Stimulated activated CD4-positive, alpha-beta T cell treated with anti-CD3 and anti-CD28 coated beads, Interleukin-12 subunit alpha, Interleukin-12 subunit beta, amount 100 ng/mL, for 24 hours (primary cell): ENCODE measurements at regions not wholly inside any gene's neighbourhood (a gene's known extent, or its start where the extent isn't known, plus 50 kb on each side); places are given as distances from the start of the nearest gene placed in this dataset.
"Not testable (repeated sequence)": the region's sequence is repeated elsewhere in the genome, so short reads cannot be mapped to it uniquely, and the experiment has no call there.

ENCODE experiments used
- DNase-seq, 2 experiments: peaks; one replicate each; pipeline ENCODE4 v3.0.0-alpha.2; 2020; ENCODE audit warnings: low read depth in 2 of 2

DNA sequence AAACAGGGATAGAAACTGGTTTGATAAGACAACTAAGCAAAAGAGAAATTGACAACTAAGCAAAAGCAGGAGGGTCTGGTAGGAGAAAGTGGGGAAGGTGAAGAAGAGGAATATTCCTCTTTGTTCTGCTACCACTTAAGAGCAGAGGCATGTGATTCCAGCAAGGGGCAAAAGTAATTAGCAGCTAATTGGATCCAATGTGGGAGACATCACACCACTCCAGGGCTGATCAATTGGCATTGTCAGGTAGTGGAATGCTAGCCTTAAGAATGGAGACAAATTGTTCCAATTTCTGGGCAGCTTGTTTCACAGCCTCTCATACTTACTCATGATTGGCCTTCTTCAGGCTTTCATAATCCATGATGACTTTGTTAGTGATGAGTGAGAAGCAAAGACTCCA lies 547.1 kb upstream of the GCFC2 start:
- no peak for DNase-seq

- no peak for DNase-seq
Measured at GRCh38 chr2:76256458-76257088, 545.9 kb upstream of the GCFC2 start.

GRCh38 chr2:76252704-76253103 lies 542.0 kb upstream of the GCFC2 start:
- no peak for DNase-seq

DNA sequence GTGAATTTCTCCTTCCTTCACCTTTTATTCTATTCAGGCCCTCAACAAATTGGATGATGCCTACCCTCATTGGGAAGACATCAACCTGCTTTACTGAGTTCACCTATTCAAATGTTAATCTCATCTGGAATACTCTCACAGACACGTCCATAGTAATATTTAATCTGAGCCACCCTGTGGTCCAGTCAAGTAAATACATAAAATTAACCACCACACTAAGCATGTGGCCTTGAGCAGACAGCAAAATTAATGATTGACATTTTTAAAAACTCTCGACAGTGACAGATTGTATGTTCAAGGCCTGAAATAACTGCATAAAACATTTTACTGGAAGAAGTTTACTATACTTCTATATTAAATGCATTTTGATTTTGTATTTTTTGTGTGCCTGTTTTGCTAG lies 540.6 kb upstream of the GCFC2 start:
- DNase-seq, result no peak

GRCh38 chr2:76247006-76247405 lies 536.3 kb upstream of the GCFC2 start:
- DNase-seq, result no peak

DNA sequence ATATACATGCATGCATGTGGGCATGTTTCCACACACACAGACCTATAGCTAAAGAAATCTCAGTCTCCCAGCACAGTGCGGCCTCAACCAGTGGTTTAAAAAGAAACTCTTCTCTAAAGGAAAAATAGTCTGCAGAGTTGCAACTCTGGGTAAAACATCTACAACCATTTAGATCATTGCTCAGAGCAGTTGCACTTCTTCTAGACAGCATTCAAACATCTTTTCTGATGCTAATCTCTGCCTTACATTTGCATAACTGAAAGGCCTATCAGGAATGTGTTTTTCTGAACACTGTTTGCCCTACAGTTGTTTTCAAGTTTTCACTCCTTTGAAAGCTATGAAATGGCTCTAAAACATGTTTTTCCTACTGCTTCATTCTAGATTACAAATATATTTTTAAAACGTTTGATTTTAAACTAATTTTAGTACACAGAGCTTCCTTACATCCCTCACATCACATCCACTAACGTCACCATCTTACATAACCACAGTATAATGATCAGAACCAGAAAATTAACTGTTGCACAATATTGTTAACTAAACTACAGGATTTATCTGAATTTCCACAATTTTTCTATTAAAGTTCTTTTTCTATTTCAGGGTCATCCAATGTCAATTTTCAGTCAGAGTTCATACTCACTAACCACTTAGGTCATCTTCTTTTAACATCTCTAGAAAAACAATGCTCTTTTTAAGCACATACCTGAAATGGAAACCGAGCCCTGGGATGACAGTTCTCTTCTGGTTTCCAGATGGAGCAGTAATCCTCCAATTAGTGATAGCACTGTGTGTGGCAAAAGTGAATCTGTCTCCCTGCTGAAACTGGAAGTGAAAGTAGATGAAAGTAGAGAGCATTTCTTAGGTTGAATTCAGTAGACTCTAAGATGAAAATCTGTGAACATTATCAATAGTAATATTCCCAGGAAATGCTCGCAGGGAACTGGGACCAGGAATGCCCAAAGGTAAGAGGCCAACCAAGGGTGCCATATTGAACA lies 501.6 kb upstream of the GCFC2 start:
- no peak for DNase-seq

GRCh38 chr2:76210551-76210950 lies 499.8 kb upstream of the GCFC2 start:
- no peak for DNase-seq

- DNase-seq, result no peak
Measured at GRCh38 chr2:76204048-76204447, 493.3 kb upstream of the GCFC2 start.

DNA sequence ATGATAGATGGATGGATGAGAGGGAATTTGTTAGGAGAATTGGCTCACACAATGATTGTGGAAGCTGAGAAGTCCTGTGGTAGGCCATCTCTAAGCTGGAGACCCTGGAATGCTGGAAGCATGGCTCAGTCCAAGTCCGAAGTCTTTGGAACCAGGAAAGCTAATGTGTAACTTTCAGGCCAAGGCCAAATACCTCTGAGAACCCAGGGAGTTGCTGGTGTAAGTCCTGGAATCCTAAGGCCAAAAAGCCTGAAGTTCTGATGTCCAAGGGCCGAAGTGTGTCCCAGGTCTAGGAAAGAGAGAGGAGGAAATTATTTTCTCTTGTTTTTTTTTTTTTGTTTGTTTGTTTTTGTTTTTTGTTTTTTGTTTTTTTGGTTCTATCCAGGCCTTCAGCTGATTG lies 492.2 kb upstream of the GCFC2 start:
- no peak for DNase-seq

- peak; percentile 4 to 28 for DNase-seq
Measured at GRCh38 chr2:76197842-76198448, 487.2 kb upstream of the GCFC2 start.

GRCh38 chr2:76197428-76197827 lies 486.7 kb upstream of the GCFC2 start:
- DNase-seq, result no peak

DNA sequence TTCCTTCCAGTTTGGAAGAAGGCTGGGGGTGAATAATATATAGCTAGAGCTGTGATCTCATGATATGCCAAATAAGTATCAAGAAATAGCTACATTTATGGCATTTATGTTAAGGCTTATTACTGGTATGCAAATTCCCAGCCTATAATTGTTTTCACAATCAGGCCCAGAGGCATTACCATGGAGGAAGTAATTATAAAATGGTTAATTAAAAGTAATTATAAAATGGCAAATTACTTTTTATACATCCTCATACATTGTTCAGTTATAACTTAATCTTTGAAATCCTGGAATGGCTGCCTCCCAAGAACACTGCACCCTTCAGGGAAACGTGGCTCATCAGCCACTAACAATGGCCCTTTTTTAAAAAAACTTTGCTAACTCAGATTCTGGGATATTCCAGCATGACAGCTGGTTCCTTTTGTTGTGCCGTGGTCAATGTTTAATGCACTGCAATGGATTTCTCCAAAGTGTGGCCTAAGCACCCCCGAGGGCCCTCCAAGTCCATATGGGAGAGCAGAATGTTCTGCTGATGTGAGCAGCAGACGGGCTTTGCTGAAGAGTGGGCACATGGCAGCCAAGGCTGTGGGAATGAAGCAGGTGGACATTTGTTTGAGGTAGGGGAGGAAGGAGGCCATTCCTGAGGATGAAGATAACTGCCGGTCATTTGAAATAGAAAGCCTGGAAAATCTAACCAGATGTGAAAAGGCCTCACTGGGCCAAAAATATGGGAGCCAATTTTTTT lies 483.5 kb upstream of the GCFC2 start:
- DNase-seq, result no peak

- DNase-seq, result no peak
Measured at GRCh38 chr2:76193089-76193488, 482.4 kb upstream of the GCFC2 start.

- no peak for DNase-seq
Measured at GRCh38 chr2:76188334-76189008, 477.8 kb upstream of the GCFC2 start.

- DNase-seq, result no peak
Measured at GRCh38 chr2:76187415-76187814, 476.7 kb upstream of the GCFC2 start.

GRCh38 chr2:76180676-76181075 lies 470.0 kb upstream of the GCFC2 start:
- DNase-seq, result no peak

DNA sequence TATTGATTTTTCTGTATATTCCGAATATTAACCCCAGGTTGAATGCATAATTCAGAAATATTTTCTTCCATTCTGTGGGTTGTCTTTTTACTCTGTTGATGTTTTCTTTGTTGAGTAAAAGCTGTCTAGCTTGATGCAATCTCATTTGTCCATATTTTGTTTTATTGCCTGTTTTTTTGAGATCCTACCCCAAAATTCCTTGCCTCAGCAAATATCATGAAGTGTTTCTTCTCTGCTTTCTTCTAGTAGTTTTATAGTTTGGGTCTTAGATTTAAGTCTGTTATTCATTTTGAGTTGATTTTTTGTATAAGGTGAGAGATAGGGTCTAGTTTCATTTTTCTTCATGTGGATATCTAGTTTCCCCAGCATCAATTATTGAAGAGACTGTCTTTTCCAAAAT lies 467.9 kb upstream of the GCFC2 start:
- no peak for DNase-seq

- no peak for DNase-seq
Measured at GRCh38 chr2:76175295-76175694, 464.6 kb upstream of the GCFC2 start.

DNA sequence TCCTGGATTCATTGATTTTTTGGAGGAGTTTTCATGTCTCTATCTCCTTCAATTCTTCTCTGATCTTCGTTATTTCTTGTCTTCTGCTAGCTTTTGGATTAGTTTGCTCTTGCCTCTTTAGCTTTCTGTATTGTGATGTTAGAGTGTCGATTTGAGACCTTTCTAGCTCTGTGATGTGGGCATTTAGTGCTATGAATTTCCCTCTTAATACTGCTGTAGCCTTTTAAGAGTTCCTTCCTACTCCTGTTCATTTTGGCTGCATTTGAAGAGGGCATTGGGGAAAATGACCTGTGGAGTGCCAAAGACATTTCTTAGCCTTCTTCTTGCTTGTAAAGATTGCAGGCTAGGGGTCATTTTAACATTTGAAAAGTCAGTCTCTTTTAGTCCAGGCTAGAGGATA lies 463.8 kb upstream of the GCFC2 start:
- DNase-seq, result no peak

- not testable (repeated sequence) for DNase-seq
Measured at GRCh38 chr2:76173206-76173605, 462.5 kb upstream of the GCFC2 start.

- DNase-seq, result not testable (repeated sequence)
Measured at GRCh38 chr2:76172154-76172595, 461.5 kb upstream of the GCFC2 start.
